ENCODE measurements at regions not wholly inside any gene's neighbourhood (a gene's known extent, or its start where the extent isn't known, plus 50 kb on each side); places are given as distances from the start of the nearest gene placed in this dataset.

- Histone ChIP-seq H3K4me3 (ENCODE audit: low read depth, low read length) (no peak overlapping the region), H3K27me3 (ENCODE audit: control insufficient read depth, insufficient read depth, low read length) (no peaks in the 10 kb centered on the region), H3K36me3 (ENCODE audit: control insufficient read depth, insufficient read depth, low read length) (no peaks in the 10 kb centered on the region)
- no peak for DNase-seq (ENCODE audit: low read depth)
- TF ChIP-seq CTCF (IDR thresholded peaks at IDR 0.05; ENCODE audit: insufficient read depth, low read length, poor library complexity, severe bottlenecking): no peak
These were observed 73.2 kb upstream of the TPK1 start for GRCh38 chr7:144908943-144909556.

GRCh38 chr7:144908324-144908723, 72.5 kb upstream of the TPK1 start:
- H3K4me3 ChIP-seq (ENCODE audit: low read depth, low read length): no peak overlapping the region
- TF ChIP-seq CTCF (IDR thresholded peaks at IDR 0.05; ENCODE audit: insufficient read depth, low read length, poor library complexity, severe bottlenecking): no peak
- no peaks in the 10 kb centered on the region for H3K36me3 ChIP-seq (ENCODE audit: control insufficient read depth, insufficient read depth, low read length)
- no peak for DNase-seq (ENCODE audit: low read depth)
- no peaks in the 10 kb centered on the region for H3K27me3 ChIP-seq (ENCODE audit: control insufficient read depth, insufficient read depth, low read length)

- TF ChIP-seq CTCF (IDR thresholded peaks at IDR 0.05; ENCODE audit: insufficient read depth, low read length, poor library complexity, severe bottlenecking): no peak
- Histone ChIP-seq H3K27me3 (ENCODE audit: control insufficient read depth, insufficient read depth, low read length) (no peaks in the 10 kb centered on the region), H3K4me3 (ENCODE audit: low read depth, low read length) (no peak overlapping the region), H3K36me3 (ENCODE audit: control insufficient read depth, insufficient read depth, low read length) (no peaks in the 10 kb centered on the region)
- DNase-seq (ENCODE audit: low read depth): no peak
These were observed 71.7 kb upstream of the TPK1 start for GRCh38 chr7:144907577-144907976.

GRCh38 chr7:144903201-144903600, 67.3 kb upstream of the TPK1 start:
- Histone ChIP-seq H3K36me3 (ENCODE audit: control insufficient read depth, insufficient read depth, low read length) (no peaks in the 10 kb centered on the region), H3K4me3 (ENCODE audit: low read depth, low read length) (no peak overlapping the region), H3K27me3 (ENCODE audit: control insufficient read depth, insufficient read depth, low read length) (no peaks in the 10 kb centered on the region)
- no peak for DNase-seq (ENCODE audit: low read depth)
- no peak for TF ChIP-seq CTCF (IDR thresholded peaks at IDR 0.05; ENCODE audit: insufficient read depth, low read length, poor library complexity, severe bottlenecking)

- no peaks in the 10 kb centered on the region for H3K36me3 ChIP-seq (ENCODE audit: control insufficient read depth, insufficient read depth, low read length)
- no peak for TF ChIP-seq CTCF (IDR thresholded peaks at IDR 0.05; ENCODE audit: insufficient read depth, low read length, poor library complexity, severe bottlenecking)
- no peak for DNase-seq (ENCODE audit: low read depth)
- no peaks in the 10 kb centered on the region for H3K27me3 ChIP-seq (ENCODE audit: control insufficient read depth, insufficient read depth, low read length)
- no peak overlapping the region for H3K4me3 ChIP-seq (ENCODE audit: low read depth, low read length)
These were observed 56.9 kb upstream of the TPK1 start for GRCh38 chr7:144892761-144893160.
